Kidney (tissue), 13 donors: ENCODE measurements at regions not wholly inside any gene's neighbourhood (a gene's known extent, or its start where the extent isn't known, plus 50 kb on each side); places are given as distances from the start of the nearest gene placed in this dataset.

Source experiments
- DNase-seq, 5 donors: peaks; one replicate each; pipeline ENCODE4 v3.0.0-alpha.2; 2013 to 2020
- FAIRE-seq: peaks from 2 replicates; lab custom pipeline; 2012; peaks lifted over from hg19 to GRCh38; lab: Jason Lieb, UNC
- H3K27ac ChIP-seq, 2 donors: one replicate each; pipeline ENCODE4 v1.7.0; 2013; ENCODE audit warnings: low read depth in 2 of 2, low read length in 2 of 2, inconsistent platforms in 1 of 2
- H3K27me3 ChIP-seq: one replicate; pipeline ENCODE4 v1.7.1; 2013; ENCODE audit warnings: low read length, inconsistent platforms; ENCODE audit not compliant: control insufficient read depth, insufficient read depth
- H3K36me3 ChIP-seq, 3 donors: one replicate each; pipeline versions ENCODE4 v1.7.0 to v1.7.1; 2013; ENCODE audit warnings: low read length in 3 of 3, control low read depth in 1 of 3, inconsistent platforms in 1 of 3; ENCODE audit not compliant: insufficient read depth in 3 of 3, control insufficient read depth in 2 of 3
- H3K4me1 ChIP-seq, 3 donors: one replicate each; pipeline versions ENCODE4 v1.7.0 to v1.7.1; 2013; ENCODE audit warnings: low read length in 3 of 3, inconsistent platforms in 1 of 3, low read depth in 1 of 3; ENCODE audit not compliant: control insufficient read depth in 2 of 3, insufficient read depth in 2 of 3
- H3K4me3 ChIP-seq, 3 donors: one replicate each; pipeline versions ENCODE4 v1.7.0 to v1.8.1; 2013; ENCODE audit warnings: low read length in 3 of 3, control low read depth in 1 of 3, inconsistent platforms in 1 of 3
- H3K9ac ChIP-seq, 3 donors: one replicate each; pipeline versions ENCODE4 v1.7.0 to v1.7.1; 2013; ENCODE audit warnings: low read length in 3 of 3, control low read depth in 1 of 3, inconsistent platforms in 1 of 3
- H3K9me3 ChIP-seq, 3 donors: one replicate each; pipeline versions ENCODE4 v1.7.0 to v1.7.1; 2013; ENCODE audit warnings: low read length in 3 of 3, control low read depth in 1 of 3, inconsistent platforms in 1 of 3; ENCODE audit not compliant: control insufficient read depth in 2 of 3, insufficient read depth in 1 of 3
- CTCF ChIP-seq: IDR thresholded peaks from 3 replicates; pipeline ENCODE4 v1.5.1; 2012; ENCODE audit warnings: mild to moderate bottlenecking, moderate library complexity, borderline replicate concordance; ENCODE audit not compliant: insufficient read depth; ENCODE audit errors: extremely low read depth
- intact Hi-C: fragments of 100-400 bp; cut with DNase I; formaldehyde crosslinking; loops from one replicate; pipeline ENCODE4 v1.11.1; 2022
- donor health status: control.
- donor health status: control.
- donor health status: control.
- donor health status: control.
- donor health status: control.
- donor health status: DM: yes; HTN: yes; CAD: no.
- donor health status: Normal renal cell carcinoma (clear cell type).

GRCh38 chr3:16785465-16785864, 99.3 kb upstream of the PLCL2 start:
- no peak overlapping the region for H3K4me3 ChIP-seq
- no peaks in the 10 kb centered on the region for H3K27me3 ChIP-seq
- no peak for TF ChIP-seq CTCF
- no peak overlapping the region for H3K9ac ChIP-seq
- DNase-seq (no peak), FAIRE-seq (no peak)
- H3K9me3 ChIP-seq, result no peaks in the 10 kb centered on the region
- intact Hi-C loops, result no loop called here
- no peaks in the 10 kb centered on the region for H3K36me3 ChIP-seq
- H3K27ac ChIP-seq, result no peak overlapping the region
- H3K4me1 ChIP-seq, result no peaks in the 10 kb centered on the region

GRCh38 chr3:16788440-16789056, 96.2 kb upstream of the PLCL2 start:
- Histone ChIP-seq H3K4me3 (no peak overlapping the region), H3K9ac (no peak overlapping the region), H3K36me3 (no peaks in the 10 kb centered on the region), H3K27ac (no peak overlapping the region), H3K4me1 (no peaks in the 10 kb centered on the region), H3K27me3 (no peaks in the 10 kb centered on the region), H3K9me3 (no peaks in the 10 kb centered on the region)
- no peak for TF ChIP-seq CTCF
- no peak for DNase-seq
- no peak for FAIRE-seq
- intact Hi-C loops, result no loop called here

GRCh38 chr3:16789344-16790120, 95.2 kb upstream of the PLCL2 start:
- Histone ChIP-seq H3K27ac (no peak overlapping the region), H3K9me3 (no peaks in the 10 kb centered on the region), H3K36me3 (no peaks in the 10 kb centered on the region), H3K4me1 (no peaks in the 10 kb centered on the region), H3K4me3 (no peak overlapping the region), H3K27me3 (no peaks in the 10 kb centered on the region), H3K9ac (no peak overlapping the region)
- FAIRE-seq (no peak), DNase-seq (no peak)
- no peak for TF ChIP-seq CTCF
- intact Hi-C loops, result no loop called here
